B cell (primary cell): ENCODE measurements at regions not wholly inside any gene's neighbourhood (a gene's known extent, or its start where the extent isn't known, plus 50 kb on each side); places are given as distances from the start of the nearest gene placed in this dataset.

Source experiments
- ATAC-seq: fragments of 200-7000 bp; cut with Tn5 transposase; one replicate; pipeline ENCODE4 v1.10.0; 2021; ENCODE audit warnings: low read depth, mild to moderate bottlenecking, moderate number of reproducible peaks, moderate library complexity
- CTCF ChIA-PET: fragments of 350-600 bp; sonication (Branson Sonifier 250); formaldehyde crosslinking; loops from one replicate; lab custom pipeline; 2021; ENCODE audit warnings: antibody characterized with exemption, inconsistent platforms; lab: Charles Lee
- POLR2A ChIA-PET: fragments of 350-600 bp; sonication (Branson Sonifier 250); formaldehyde crosslinking; loops from one replicate; lab custom pipeline; 2021; ENCODE audit warnings: antibody characterized with exemption; lab: Charles Lee
- DNase-seq: peaks from one replicate; pipeline ENCODE4 v3.0.0; 2013
- H2AFZ ChIP-seq: 2 replicates; pipeline ENCODE4 v1.6.1; 2012; ENCODE audit warnings: mild to moderate bottlenecking, low read depth, low read length; ENCODE audit not compliant: insufficient read depth, poor library complexity, severe bottlenecking
- H3K27ac ChIP-seq, 2 donors: 1 replicate in 1 of 2; 2 replicates in 1 of 2; pipeline ENCODE4 v1.5.1; 2012 to 2013; ENCODE audit warnings: low read length in 2 of 2, mild to moderate bottlenecking in 2 of 2, moderate library complexity in 1 of 2
- H3K27me3 ChIP-seq, 4 experiments: fragments of 200-600 bp in 1 of 4; sonication (generic) in 1 of 4; replicated peaks in 1 of 4; 1 replicate in 2 of 4; 2 replicates in 2 of 4; pipeline versions ENCODE4 v1.6.1 to v1.7.0; 2013 to 2016; ENCODE audit warnings: low read length in 3 of 4, mild to moderate bottlenecking in 2 of 4, mixed read lengths in 1 of 4, moderate library complexity in 1 of 4; ENCODE audit not compliant: insufficient read depth in 4 of 4, control insufficient read depth in 3 of 4; ENCODE audit errors: control extremely low read depth in 1 of 4
- H3K36me3 ChIP-seq, 2 experiments: replicated peaks in 1 of 2; 1 replicate in 1 of 2; 2 replicates in 1 of 2; pipeline versions ENCODE4 v1.6.1 to v1.7.1; 2013; ENCODE audit warnings: low read length in 1 of 2; ENCODE audit not compliant: insufficient read depth in 2 of 2, control insufficient read depth in 1 of 2; ENCODE audit errors: control extremely low read depth in 1 of 2, extremely low read depth in 1 of 2
- H3K4me1 ChIP-seq, 2 donors: fragments of 200-600 bp in 1 of 2; sonication (generic) in 1 of 2; 1 replicate in 1 of 2; 2 replicates in 1 of 2; pipeline versions ENCODE4 v1.5.1 to v1.6.1; 2013 to 2017; ENCODE audit warnings: low read length in 2 of 2; ENCODE audit not compliant: control insufficient read depth in 2 of 2, insufficient read depth in 2 of 2
- H3K4me2 ChIP-seq: replicated peaks from 2 replicates; pipeline ENCODE3; 2012; ENCODE audit warnings: mild to moderate bottlenecking, low read depth, low read length; ENCODE audit not compliant: poor library complexity, severe bottlenecking
- H3K4me3 ChIP-seq, 5 experiments: fragments of 200-600 bp in 1 of 5; sonication (generic) in 1 of 5; 1 replicate in 3 of 5; 2 replicates in 2 of 5; pipeline versions ENCODE4 v1.5.1 to v1.7.0; 2011 to 2016; ENCODE audit warnings: low read length in 4 of 5, mild to moderate bottlenecking in 4 of 5, low read depth in 2 of 5, control low read depth in 1 of 5, moderate library complexity in 1 of 5; ENCODE audit not compliant: insufficient read depth in 1 of 5; ENCODE audit errors: control extremely low read depth in 1 of 5, extremely low read depth in 1 of 5
- H3K79me2 ChIP-seq: fragments of 200-600 bp; sonication (generic); one replicate; pipeline ENCODE4 v1.6.0; 2016; ENCODE audit warnings: low read length; ENCODE audit not compliant: control insufficient read depth, insufficient read depth
- H3K9ac ChIP-seq: fragments of 200-600 bp; sonication (generic); 2 replicates; pipeline ENCODE4 v1.6.1; 2017; ENCODE audit warnings: mild to moderate bottlenecking, low read length, moderate library complexity
- H3K9me3 ChIP-seq, 3 donors: one replicate each; pipeline versions ENCODE4 v1.6.1 to v1.7.1; 2013; ENCODE audit warnings: low read length in 2 of 3; ENCODE audit not compliant: control insufficient read depth in 2 of 3, insufficient read depth in 1 of 3; ENCODE audit errors: control extremely low read depth in 1 of 3
- H4K20me1 ChIP-seq: 2 replicates; pipeline ENCODE4 v1.6.0; 2012; ENCODE audit warnings: mild to moderate bottlenecking, low read length; ENCODE audit not compliant: insufficient read depth, control insufficient read depth, poor library complexity, severe bottlenecking
- H3K27ac Mint-ChIP-seq: one replicate; pipeline ENCODE4 v1.8.0; 2021; ENCODE audit warnings: mixed read lengths
- H3K27me3 Mint-ChIP-seq: one replicate; pipeline ENCODE4 v1.8.0; 2021; ENCODE audit warnings: mixed read lengths
- H3K4me1 Mint-ChIP-seq: one replicate; pipeline ENCODE4 v1.8.0; 2021; ENCODE audit warnings: mixed read lengths
- H3K4me3 Mint-ChIP-seq: one replicate; pipeline ENCODE4 v1.8.0; 2021; ENCODE audit warnings: mixed read lengths
- H3K9me3 Mint-ChIP-seq: one replicate; pipeline ENCODE4 v1.8.0; 2022; ENCODE audit warnings: mixed read lengths; ENCODE audit not compliant: insufficient read depth
- CTCF ChIP-seq: fragments of 200-600 bp; IDR thresholded peaks from one replicate; pipeline ENCODE4 v1.8.0; 2022; ENCODE audit warnings: antibody characterized with exemption, mild to moderate bottlenecking
- EZH2 ChIP-seq: IDR thresholded peaks from 2 replicates; pipeline ENCODE4 v1.6.1; 2012; ENCODE audit warnings: borderline replicate concordance, low read depth, mild to moderate bottlenecking, moderate library complexity, low read length; ENCODE audit not compliant: insufficient read depth, poor library complexity, severe bottlenecking
- WGBS: methylation state at CpG from one replicate; pipeline ENCODE4 v1.1.5; 2013; ENCODE audit warnings: missing lambda C conversion rate; ENCODE audit not compliant: insufficient coverage; 5-methylcytosine and 5-hydroxymethylcytosine counted together
- intact Hi-C: fragments of 100-400 bp; cut with micrococcal nuclease; formaldehyde crosslinking; loops from one replicate; pipeline ENCODE4 v1.10.0; 2022

GRCh38 chr13:53601113-53601512 is 572.5 kb downstream of the OLFM4 start:
- Histone ChIP-seq H3K4me1 (no peaks in the 10 kb centered on the region), H3K9ac (no peak overlapping the region), H3K9me3 (no peaks in the 10 kb centered on the region), H3K4me2 (no peak overlapping the region), H3K36me3 (no peaks in the 10 kb centered on the region), H3K27me3 (no peaks in the 10 kb centered on the region), H4K20me1 (no peaks in the 10 kb centered on the region), H3K4me3 (no peak overlapping the region), H3K27ac (no peak overlapping the region), H3K79me2 (no peaks in the 10 kb centered on the region), H2AFZ (no peak overlapping the region)
- H3K27me3 Mint-ChIP-seq, result no peaks in the 10 kb centered on the region
- TF ChIP-seq CTCF (no peak), EZH2 (no peak)
- ChIA-PET POLR2A (no interaction called here), CTCF (no interaction called here)
- 78% methylated on average over 2 of the region's 5 CpGs for WGBS
- H3K27ac Mint-ChIP-seq, result no peak overlapping the region
- H3K9me3 Mint-ChIP-seq, result peaks cover 3% of the 10 kb centered on the region
- H3K4me1 Mint-ChIP-seq, result no peaks in the 10 kb centered on the region
- intact Hi-C loops, result no loop called here
- DNase-seq (no peak), ATAC-seq (no peak)
- H3K4me3 Mint-ChIP-seq, result no peak overlapping the region

- ATAC-seq, result no peak
- no peaks in the 10 kb centered on the region for H3K27me3 Mint-ChIP-seq
- Histone ChIP-seq H2AFZ (no peak overlapping the region), H3K27ac (no peak overlapping the region), H3K4me1 (no peaks in the 10 kb centered on the region), H3K4me2 (no peak overlapping the region), H3K4me3 (no peak overlapping the region), H3K9me3 (no peaks in the 10 kb centered on the region), H3K9ac (no peak overlapping the region), H3K36me3 (no peaks in the 10 kb centered on the region), H3K79me2 (no peaks in the 10 kb centered on the region), H3K27me3 (no peaks in the 10 kb centered on the region), H4K20me1 (no peaks in the 10 kb centered on the region)
- no peak for DNase-seq
- H3K4me1 Mint-ChIP-seq, result no peaks in the 10 kb centered on the region
- no peak overlapping the region for H3K27ac Mint-ChIP-seq
- ChIA-PET POLR2A (no interaction called here), CTCF (no interaction called here)
- intact Hi-C loops, result no loop called here
- peaks cover 3% of the 10 kb centered on the region for H3K9me3 Mint-ChIP-seq
- WGBS, result 100% methylated on average over 1 of the region's 1 CpG
- TF ChIP-seq EZH2, result no peak
- no peak for TF ChIP-seq CTCF
- no peak overlapping the region for H3K4me3 Mint-ChIP-seq
Measured at GRCh38 chr13:53605326-53605725, 576.7 kb downstream of the OLFM4 start.
